GM20431 (cell line): ENCODE measurements at regions not wholly inside any gene's neighbourhood (a gene's known extent, or its start where the extent isn't known, plus 50 kb on each side); places are given as distances from the start of the nearest gene placed in this dataset.
"Not testable (repeated sequence)": the region's sequence is repeated elsewhere in the genome, so short reads cannot be mapped to it uniquely, and the experiment has no call there.

Experiments
- in situ Hi-C: fragments of 300-500 bp; cut with MseI, MboI; formaldehyde crosslinking; loops from one replicate; pipeline ENCODE4 v1.15.0; 2020; ENCODE audit warnings: low sequenced_read_pairs; ENCODE audit not compliant: unreplicated experiment

GRCh38 chr14:23892289-23892688, 61.3 kb upstream of the DHRS4 start:
- in situ Hi-C loops, result not testable (repeated sequence)

DNA sequence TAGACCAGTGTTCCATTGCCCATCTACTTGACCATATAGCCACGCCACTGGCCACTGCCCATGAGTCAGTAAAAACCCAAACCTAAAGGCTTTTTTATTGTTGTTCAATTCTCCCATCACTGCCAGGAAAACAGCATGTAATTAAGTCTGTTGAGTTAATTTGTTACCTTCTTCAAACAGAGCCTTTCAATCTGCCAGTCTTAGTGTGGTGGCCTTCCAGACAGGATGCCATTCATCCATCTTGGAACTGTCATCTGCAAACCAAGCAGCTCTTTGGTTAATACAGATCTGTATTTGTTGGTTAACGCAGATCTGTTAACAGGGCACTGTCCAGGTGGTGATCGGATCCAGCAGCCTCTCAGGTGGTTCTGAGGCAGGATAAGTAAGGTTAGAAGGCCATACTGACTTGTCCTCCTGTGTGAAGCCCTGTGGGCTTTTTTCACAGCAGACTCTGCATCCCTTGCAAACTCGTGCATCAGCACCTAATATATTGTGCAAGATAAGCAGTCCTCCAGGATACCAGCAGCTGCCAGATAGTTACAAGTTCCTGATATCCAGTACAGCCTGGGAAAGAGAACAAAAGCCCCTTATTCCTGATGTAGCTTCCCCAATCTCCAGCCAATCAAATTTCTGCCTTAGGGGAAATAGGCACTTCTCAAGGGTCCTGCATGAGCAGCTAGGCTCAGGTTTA, 59.1 kb upstream of the DHRS4 start:
- in situ Hi-C loops, result no loop called here

DNA sequence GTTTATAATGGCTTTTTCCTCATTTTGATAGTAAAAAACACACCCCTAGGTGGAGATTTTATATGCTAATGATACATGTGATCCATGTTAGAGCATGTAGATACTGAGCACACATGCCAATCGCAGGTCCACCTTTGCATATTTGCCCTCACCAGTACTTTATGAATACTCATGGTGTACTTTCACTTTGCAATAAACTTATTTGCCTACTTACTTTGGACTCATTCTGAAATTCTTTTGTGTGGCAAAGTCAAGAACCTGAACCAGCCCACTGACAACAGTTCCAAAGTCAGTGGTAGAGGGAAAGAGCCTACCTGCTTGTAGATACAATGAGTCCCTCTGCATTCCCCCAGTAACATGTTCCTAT, 58.5 kb upstream of the DHRS4 start:
- in situ Hi-C loops, result no loop called here

DNA sequence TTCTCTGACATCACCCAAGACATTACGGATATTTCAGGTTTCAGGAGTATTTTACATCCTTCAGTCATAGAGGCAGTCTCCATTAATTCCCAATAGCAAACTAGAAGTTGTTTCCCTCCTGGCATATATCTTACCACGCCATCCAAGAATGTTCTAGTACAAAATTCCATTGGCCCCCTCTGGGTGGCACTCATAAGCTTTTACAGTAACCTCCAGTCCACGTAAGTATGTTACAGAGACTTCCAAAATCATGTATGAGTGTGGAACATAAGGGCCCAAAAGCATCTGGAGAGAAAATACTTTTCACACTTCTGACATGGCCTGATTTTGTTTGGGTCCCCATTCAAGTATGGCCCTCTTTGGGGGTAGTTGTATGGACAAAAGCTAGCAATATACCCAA, 58.1 kb upstream of the DHRS4 start:
- in situ Hi-C loops, result no loop called here

DNA sequence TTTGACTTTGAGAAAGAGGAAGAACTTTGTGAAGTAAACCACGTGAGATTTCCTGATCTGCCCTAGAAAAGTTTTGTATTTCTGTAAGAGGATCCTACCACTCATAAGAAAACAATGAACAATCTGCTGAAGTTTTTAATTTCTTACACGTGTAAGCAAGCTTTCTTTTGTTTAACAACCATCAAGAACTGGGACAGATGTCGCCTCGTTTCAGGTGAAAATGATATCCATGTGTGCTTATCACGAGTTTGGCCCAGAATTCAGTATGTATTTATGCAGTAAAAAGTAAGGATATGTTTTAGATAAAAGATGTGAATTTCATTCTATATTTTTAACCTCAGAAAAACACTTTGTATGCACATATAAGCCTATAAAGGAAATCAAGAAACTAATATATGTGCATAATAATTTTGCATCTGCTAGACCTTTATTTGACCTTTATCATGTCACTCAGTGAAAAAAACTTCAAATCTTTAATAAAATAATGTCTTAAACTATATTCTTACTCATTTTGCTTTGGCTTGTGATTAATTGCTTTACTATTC, 56.9 kb upstream of the DHRS4 start:
- in situ Hi-C loops, result no loop called here

DNA sequence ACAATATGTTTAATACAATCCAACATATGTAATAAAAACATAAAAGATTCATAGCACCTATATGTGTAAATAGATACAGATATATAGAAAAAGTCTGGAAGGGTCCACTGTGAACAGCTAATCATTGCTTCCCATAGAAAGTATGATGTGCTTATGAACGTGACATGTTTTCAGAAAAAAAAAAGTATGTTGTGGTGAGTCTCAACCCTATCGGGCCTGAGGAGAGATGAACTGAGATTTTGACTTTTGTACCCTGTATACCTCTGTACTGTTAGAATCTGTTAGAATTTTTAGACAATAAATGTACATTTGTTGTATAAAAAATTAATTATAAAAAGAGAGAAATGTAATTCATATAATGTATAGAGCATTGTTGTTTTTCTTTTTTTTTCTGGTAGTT, 56.3 kb upstream of the DHRS4 start:
- in situ Hi-C loops, result not testable (repeated sequence)

GRCh38 chr14:23898359-23898758, 55.2 kb upstream of the DHRS4 start:
- in situ Hi-C loops, result not testable (repeated sequence)

GRCh38 chr14:23899788-23900187, 53.8 kb upstream of the DHRS4 start:
- in situ Hi-C loops, result loop anchor here (25.0 kb wide), 1 partner anchor 162 kb away; no protein-coding TSS in a partner anchor

DNA sequence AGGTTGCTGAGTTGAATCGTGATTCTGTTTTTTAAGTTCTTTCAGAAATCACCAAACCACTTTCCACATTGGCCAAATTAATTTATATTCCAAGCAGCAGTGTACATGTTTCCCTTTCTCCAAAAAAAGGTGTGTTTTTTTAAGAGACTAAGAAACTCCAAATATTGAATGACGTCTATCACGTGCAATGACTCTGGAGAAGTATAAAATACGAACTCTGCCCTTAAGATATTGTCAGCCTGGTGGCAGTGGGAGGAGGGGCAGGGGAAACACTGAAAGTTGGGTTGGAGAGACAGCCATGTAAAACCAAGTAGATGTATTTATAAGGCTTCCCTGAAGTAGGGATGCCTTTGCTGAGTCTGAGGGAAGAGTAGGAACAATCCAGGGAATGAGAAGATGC, 50.1 kb upstream of the DHRS4 start:
- in situ Hi-C loops, result loop anchor here (25.0 kb wide), 1 partner anchor 166 kb away; no protein-coding TSS in a partner anchor
